Retinal pigment epithelial cell (primary cell): ENCODE measurements at regions not wholly inside any gene's neighbourhood (a gene's known extent, or its start where the extent isn't known, plus 50 kb on each side); places are given as distances from the start of the nearest gene placed in this dataset.

ENCODE experiments used
- DNase-seq: peaks from one replicate; pipeline ENCODE4 v3.0.0-alpha.2; 2010; ENCODE audit warnings: low read depth
- H3K4me3 ChIP-seq: 2 replicates; pipeline ENCODE4 v1.5.1; 2011; ENCODE audit warnings: mild to moderate bottlenecking, low read length, control low read depth, moderate library complexity
- TF ChIP-seq, protein P1 (sequence below): conservative IDR thresholded peaks from 2 replicates; pipeline ENCODE4 v1.5.1; 2011; ENCODE audit warnings: low read depth, low read length, control low read depth, inconsistent platforms

DNA sequence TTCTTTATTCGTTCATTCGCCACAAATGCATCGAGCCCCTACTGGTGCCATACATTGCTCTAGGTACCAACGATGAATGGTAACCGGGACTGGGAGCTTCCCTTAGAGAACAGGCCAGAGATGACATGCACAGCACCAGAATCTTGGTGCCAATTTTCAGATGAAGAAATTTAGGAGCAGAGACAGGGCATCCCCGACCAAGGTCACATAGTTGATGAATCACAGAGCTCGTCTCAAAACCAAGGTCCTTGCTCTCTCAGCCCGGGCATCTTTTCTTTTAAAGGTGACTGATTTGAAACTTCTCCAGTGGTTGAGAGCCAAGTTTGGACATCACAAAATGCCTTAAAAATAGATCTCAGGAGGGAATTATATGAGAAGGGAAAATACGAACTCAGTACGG is 73.2 kb upstream of the C16orf82 start:
- TF ChIP-seq, protein P1, sequence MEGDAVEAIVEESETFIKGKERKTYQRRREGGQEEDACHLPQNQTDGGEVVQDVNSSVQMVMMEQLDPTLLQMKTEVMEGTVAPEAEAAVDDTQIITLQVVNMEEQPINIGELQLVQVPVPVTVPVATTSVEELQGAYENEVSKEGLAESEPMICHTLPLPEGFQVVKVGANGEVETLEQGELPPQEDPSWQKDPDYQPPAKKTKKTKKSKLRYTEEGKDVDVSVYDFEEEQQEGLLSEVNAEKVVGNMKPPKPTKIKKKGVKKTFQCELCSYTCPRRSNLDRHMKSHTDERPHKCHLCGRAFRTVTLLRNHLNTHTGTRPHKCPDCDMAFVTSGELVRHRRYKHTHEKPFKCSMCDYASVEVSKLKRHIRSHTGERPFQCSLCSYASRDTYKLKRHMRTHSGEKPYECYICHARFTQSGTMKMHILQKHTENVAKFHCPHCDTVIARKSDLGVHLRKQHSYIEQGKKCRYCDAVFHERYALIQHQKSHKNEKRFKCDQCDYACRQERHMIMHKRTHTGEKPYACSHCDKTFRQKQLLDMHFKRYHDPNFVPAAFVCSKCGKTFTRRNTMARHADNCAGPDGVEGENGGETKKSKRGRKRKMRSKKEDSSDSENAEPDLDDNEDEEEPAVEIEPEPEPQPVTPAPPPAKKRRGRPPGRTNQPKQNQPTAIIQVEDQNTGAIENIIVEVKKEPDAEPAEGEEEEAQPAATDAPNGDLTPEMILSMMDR, result no peak
- DNase-seq, result no peak
- no peak overlapping the region for H3K4me3 ChIP-seq

DNA sequence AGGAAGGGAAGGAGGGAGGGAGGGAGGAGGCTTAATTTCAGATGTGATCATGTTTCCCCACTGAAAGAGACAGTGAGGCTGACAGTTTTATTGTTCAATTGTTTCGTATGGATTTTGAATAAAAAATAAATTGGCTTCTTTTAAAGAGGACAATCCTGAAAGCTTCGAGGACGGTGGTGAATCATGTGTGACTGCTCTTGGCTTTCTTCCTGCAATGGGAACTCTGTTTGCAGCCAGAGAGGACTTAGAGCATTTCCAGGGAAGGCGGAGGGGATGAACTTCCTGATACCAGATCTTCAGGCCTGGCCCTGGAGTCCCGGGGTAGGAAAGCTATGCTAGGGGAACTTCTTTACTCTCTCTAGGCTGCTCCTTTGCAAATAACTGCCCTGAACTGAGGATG is 72.8 kb upstream of the C16orf82 start:
- DNase-seq, result no peak
- TF ChIP-seq, protein P1, result no peak
- H3K4me3 ChIP-seq, result no peak overlapping the region

DNA sequence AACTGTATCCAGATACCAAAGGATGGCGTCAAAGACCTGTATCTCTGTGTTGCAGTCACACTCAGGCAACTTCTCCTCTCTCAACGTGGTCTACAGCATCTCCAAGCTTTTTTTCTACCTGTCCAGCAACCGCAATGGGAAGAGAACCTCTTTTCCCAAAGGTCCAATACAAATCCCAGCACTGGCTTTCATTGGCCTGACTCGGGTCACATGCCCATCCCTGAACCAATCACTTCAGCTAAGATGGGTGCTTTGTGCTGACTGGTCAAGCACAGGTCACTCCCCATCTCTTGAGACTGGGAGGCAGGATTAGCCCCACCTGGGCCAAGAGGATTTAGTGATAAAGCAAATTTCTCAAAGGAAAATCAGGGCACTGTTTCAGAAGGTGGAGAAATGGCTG is 71.2 kb upstream of the C16orf82 start:
- TF ChIP-seq, protein P1, result no peak
- no peak for DNase-seq
- no peak overlapping the region for H3K4me3 ChIP-seq

DNA sequence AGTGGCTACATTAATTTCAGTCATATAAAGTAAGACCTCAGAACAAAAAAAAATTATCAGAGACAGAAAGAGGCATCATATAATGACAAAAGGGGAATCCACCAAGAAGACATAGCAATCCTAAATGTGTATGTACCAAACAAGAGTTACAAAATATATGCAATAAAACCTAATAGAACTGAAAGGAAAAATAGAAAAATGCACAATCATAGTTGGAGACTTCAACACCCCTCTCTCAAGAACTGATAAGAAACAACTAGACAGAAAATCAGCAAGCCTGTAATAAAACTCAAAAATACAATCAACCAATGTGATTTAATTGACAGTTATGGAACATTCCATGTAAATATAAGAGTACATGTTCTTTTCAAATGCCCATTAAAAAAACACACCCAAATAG is 61.3 kb upstream of the C16orf82 start:
- H3K4me3 ChIP-seq, result no peak overlapping the region
- TF ChIP-seq, protein P1, result no peak
- no peak for DNase-seq
